OCI-LY7 (cell line): ENCODE measurements at regions not wholly inside any gene's neighbourhood (a gene's known extent, or its start where the extent isn't known, plus 50 kb on each side); places are given as distances from the start of the nearest gene placed in this dataset.

Experiments used
- BruUV-seq: library from RNA; stranded (reverse); fragments of 400-500 nt; replicated peaks from 2 replicates; lab custom pipeline; 2021; lab: Mats Ljungman, UMichigan
- CTCF ChIA-PET: fragments of 300-600 bp; sonication (Branson Sonifier 250); formaldehyde crosslinking; loops from one replicate; lab custom pipeline; 2022; ENCODE audit warnings: antibody characterized with exemption; ENCODE audit not compliant: unreplicated experiment; lab: Charles Lee
- POLR2A ChIA-PET: fragments of 300-600 bp; sonication (Branson Sonifier 250); formaldehyde crosslinking; loops from one replicate; lab custom pipeline; 2022; ENCODE audit warnings: antibody characterized with exemption; lab: Charles Lee
- DNase-seq: peaks from one replicate; pipeline ENCODE4 v3.0.0-alpha.2; 2015; ENCODE audit warnings: low spot score
- H2AFZ ChIP-seq: fragments of 200-600 bp; sonication (generic), shearing (Covaris generic); 2 replicates; pipeline ENCODE4 v1.6.1; 2014; ENCODE audit warnings: mild to moderate bottlenecking, antibody characterized with exemption, low read length, moderate library complexity
- H3K27ac ChIP-seq: fragments of 200-600 bp; sonication (generic); 2 replicates; pipeline ENCODE4 v1.5.1; 2014; ENCODE audit warnings: mixed run types, low read depth, mild to moderate bottlenecking, moderate library complexity, low read length, inconsistent platforms; ENCODE audit not compliant: poor library complexity, severe bottlenecking
- H3K36me3 ChIP-seq: fragments of 200-600 bp; sonication (generic); 2 replicates; pipeline ENCODE4 v1.6.1; 2014; ENCODE audit warnings: mild to moderate bottlenecking, antibody characterized with exemption, low read length, moderate library complexity, mixed read lengths; ENCODE audit not compliant: insufficient read depth
- H3K4me1 ChIP-seq: fragments of 200-600 bp; sonication (generic); 2 replicates; pipeline ENCODE4 v1.5.1; 2014; ENCODE audit warnings: mild to moderate bottlenecking, low read length; ENCODE audit not compliant: insufficient read depth, poor library complexity, severe bottlenecking
- H3K4me2 ChIP-seq: fragments of 200-600 bp; sonication (generic); 2 replicates; pipeline ENCODE4 v1.6.1; 2014; ENCODE audit warnings: mild to moderate bottlenecking, low read length
- H3K4me3 ChIP-seq: fragments of 200-600 bp; sonication (generic); 2 replicates; pipeline ENCODE4 v1.5.1; 2014; ENCODE audit warnings: mild to moderate bottlenecking, low read depth, low read length; ENCODE audit not compliant: poor library complexity, severe bottlenecking
- H3K79me2 ChIP-seq: fragments of 200-600 bp; sonication (generic); 2 replicates; pipeline ENCODE4 v1.6.1; 2016; ENCODE audit warnings: low read depth, mild to moderate bottlenecking, low read length, moderate library complexity, mixed read lengths; ENCODE audit not compliant: insufficient read depth
- H3K9me2 ChIP-seq: fragments of 200-600 bp; sonication (generic); 2 replicates; pipeline ENCODE4 v1.6.1; 2016; ENCODE audit warnings: mild to moderate bottlenecking, low read length, mixed read lengths; ENCODE audit not compliant: insufficient read depth
- H3K9me3 ChIP-seq: fragments of 200-600 bp; sonication (generic); 2 replicates; pipeline ENCODE4 v1.6.1; 2014; ENCODE audit warnings: mild to moderate bottlenecking, mixed run types, low read length, mixed read lengths
- H4K20me1 ChIP-seq: fragments of 200-600 bp; sonication (generic); 2 replicates; pipeline ENCODE4 v1.6.1; 2014; ENCODE audit warnings: mild to moderate bottlenecking, antibody characterized with exemption, low read length, moderate library complexity, mixed read lengths; ENCODE audit not compliant: insufficient read depth
- CTCF ChIP-seq: fragments of 200-600 bp; sonication (generic); conservative IDR thresholded peaks from 2 replicates; pipeline ENCODE4 v1.5.1; 2014; ENCODE audit warnings: mild to moderate bottlenecking, antibody characterized with exemption, low read length, moderate library complexity, mixed read lengths
- EZH2phosphoT487 ChIP-seq: fragments of 200-600 bp; sonication (generic); IDR thresholded peaks from 2 replicates; pipeline ENCODE4 v1.6.1; 2018; ENCODE audit warnings: low read depth, borderline replicate concordance, mild to moderate bottlenecking, mixed run types, antibody characterized with exemption, low read length, moderate library complexity, mixed read lengths
- intact Hi-C: fragments of 100-400 bp; cut with micrococcal nuclease; formaldehyde crosslinking; loops from one replicate; pipeline ENCODE4 v1.10.0; 2022; ENCODE audit not compliant: unreplicated experiment

GRCh38 chr4:3360777-3361176 lies 68.0 kb downstream of the RGS12 start:
- no peaks in the 10 kb centered on the region for H3K36me3 ChIP-seq
- ChIA-PET POLR2A (interaction anchor here (0.7 to 1.3 kb wide), 2 partner anchors 14 to 1221 kb away, joined by 3 read pairs; no protein-coding TSS in a partner anchor), CTCF (no interaction called here)
- H3K27ac ChIP-seq, result no peak overlapping the region
- H3K9me3 ChIP-seq, result peaks cover 21% of the 10 kb centered on the region; the same call in 1 of the 2 replicates
- no peak for DNase-seq
- H3K4me1 ChIP-seq, result no peaks in the 10 kb centered on the region
- H2AFZ ChIP-seq, result no peak overlapping the region
- intact Hi-C loops, result no loop called here
- H4K20me1 ChIP-seq, result no peaks in the 10 kb centered on the region
- no peak overlapping the region for H3K4me2 ChIP-seq
- TF ChIP-seq EZH2phosphoT487, result no peak
- no peak for TF ChIP-seq CTCF
- H3K79me2 ChIP-seq, result no peaks in the 10 kb centered on the region
- BruUV-seq, result no TSS peak
- H3K4me3 ChIP-seq, result no peak overlapping the region
- H3K9me2 ChIP-seq, result no peaks in the 10 kb centered on the region

DNA sequence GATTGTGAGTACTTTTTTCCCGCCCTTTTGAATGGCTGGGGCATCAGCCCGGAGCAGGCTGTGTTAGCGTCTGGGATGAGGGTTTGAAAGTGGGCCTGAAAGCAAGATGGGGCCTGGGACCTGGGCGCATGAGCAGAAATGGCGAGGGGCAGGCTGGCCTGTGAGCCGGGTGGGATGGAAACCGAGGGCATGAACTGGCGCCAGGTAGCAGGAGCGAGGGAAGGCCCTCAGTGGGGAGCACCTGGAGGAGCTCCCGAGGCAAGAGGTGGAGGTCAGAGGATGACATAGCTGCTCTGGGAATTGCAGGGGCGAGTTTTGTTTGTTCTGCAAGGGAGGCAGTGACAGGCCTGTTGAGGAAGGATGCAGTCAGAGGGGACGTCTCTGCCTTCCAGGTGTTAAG lies 68.6 kb downstream of the RGS12 start:
- Histone ChIP-seq H3K4me3 (no peak overlapping the region), H2AFZ (no peak overlapping the region), H3K79me2 (no peaks in the 10 kb centered on the region), H3K9me3 (peaks cover 16% of the 10 kb centered on the region; the same call in 1 of the 2 replicates), H4K20me1 (no peaks in the 10 kb centered on the region), H3K9me2 (no peaks in the 10 kb centered on the region), H3K36me3 (no peaks in the 10 kb centered on the region), H3K27ac (no peak overlapping the region), H3K4me2 (no peak overlapping the region), H3K4me1 (no peaks in the 10 kb centered on the region)
- TF ChIP-seq EZH2phosphoT487 (no peak), CTCF (no peak)
- ChIA-PET POLR2A (no interaction called here), CTCF (no interaction called here)
- no TSS peak for BruUV-seq
- intact Hi-C loops, result no loop called here
- DNase-seq, result no peak

GRCh38 chr4:3361896-3362295 lies 69.1 kb downstream of the RGS12 start:
- DNase-seq, result no peak
- Histone ChIP-seq H3K4me3 (no peak overlapping the region), H3K9me2 (no peaks in the 10 kb centered on the region), H2AFZ (no peak overlapping the region), H3K9me3 (peaks cover 12% of the 10 kb centered on the region; the same call in 1 of the 2 replicates), H3K36me3 (no peaks in the 10 kb centered on the region), H3K79me2 (no peaks in the 10 kb centered on the region), H4K20me1 (no peaks in the 10 kb centered on the region), H3K27ac (no peak overlapping the region), H3K4me2 (no peak overlapping the region), H3K4me1 (no peaks in the 10 kb centered on the region)
- ChIA-PET POLR2A (no interaction called here), CTCF (no interaction called here)
- intact Hi-C loops, result no loop called here
- no peak for TF ChIP-seq EZH2phosphoT487
- TF ChIP-seq CTCF, result no peak
- no TSS peak for BruUV-seq
